Liver (tissue), 8 donors: ENCODE measurements at regions not wholly inside any gene's neighbourhood (a gene's known extent, or its start where the extent isn't known, plus 50 kb on each side); places are given as distances from the start of the nearest gene placed in this dataset.

Experiments
- DNase-seq: peaks from one replicate; pipeline ENCODE4 v3.0.0-alpha.2; 2017; ENCODE audit warnings: low spot score
- H3K27ac ChIP-seq, 2 donors: one replicate each; pipeline ENCODE4 v1.7.0; 2013; ENCODE audit warnings: inconsistent platforms in 2 of 2, low read length in 2 of 2, control low read depth in 1 of 2, low read depth in 1 of 2, mild to moderate bottlenecking in 1 of 2
- H3K27me3 ChIP-seq, 4 donors: one replicate each; pipeline versions ENCODE4 v1.6.1 to v1.7.0; 2013; ENCODE audit warnings: low read length in 3 of 4, inconsistent platforms in 1 of 4, mild to moderate bottlenecking in 1 of 4, moderate library complexity in 1 of 4; ENCODE audit not compliant: control insufficient read depth in 4 of 4, insufficient read depth in 4 of 4
- H3K36me3 ChIP-seq, 4 donors: one replicate each; pipeline versions ENCODE4 v1.6.1 to v1.7.0; 2013; ENCODE audit warnings: low read length in 3 of 4, mild to moderate bottlenecking in 3 of 4, low read depth in 1 of 4, moderate library complexity in 1 of 4; ENCODE audit not compliant: control insufficient read depth in 4 of 4, insufficient read depth in 3 of 4
- H3K4me1 ChIP-seq, 4 donors: one replicate each; pipeline versions ENCODE4 v1.6.1 to v1.7.0; 2013; ENCODE audit warnings: low read length in 3 of 4, mild to moderate bottlenecking in 3 of 4, moderate library complexity in 1 of 4; ENCODE audit not compliant: control insufficient read depth in 4 of 4, insufficient read depth in 4 of 4
- H3K4me3 ChIP-seq, 3 donors: one replicate each; pipeline versions ENCODE4 v1.6.1 to v1.7.0; 2013; ENCODE audit warnings: low read length in 3 of 3, control low read depth in 1 of 3, low read depth in 1 of 3, mild to moderate bottlenecking in 1 of 3
- H3K9ac ChIP-seq, 2 donors: one replicate each; pipeline ENCODE4 v1.7.0; 2013; ENCODE audit warnings: low read length in 2 of 2, mild to moderate bottlenecking in 2 of 2, moderate library complexity in 2 of 2, control low read depth in 1 of 2, low read depth in 1 of 2
- H3K9me3 ChIP-seq, 4 donors: one replicate each; pipeline versions ENCODE4 v1.6.1 to v1.7.0; 2013; ENCODE audit warnings: low read length in 3 of 4; ENCODE audit not compliant: control insufficient read depth in 4 of 4
- CTCF ChIP-seq: fragments of 150-350 bp; IDR thresholded peaks from 2 replicates; pipeline ENCODE4 v1.5.1; 2017; ENCODE audit warnings: improper control_type of control experiment, low read depth, low read length; ENCODE audit not compliant: missing input control
- EGR1 ChIP-seq, 2 donors: IDR thresholded peaks; 2 replicates each; pipeline ENCODE4 v1.6.1; 2016 to 2018; ENCODE audit warnings: antibody characterized with exemption in 2 of 2, low read depth in 2 of 2
- FOXA2 ChIP-seq: IDR thresholded peaks from 2 replicates; pipeline ENCODE4 v1.6.1; 2016; ENCODE audit warnings: antibody characterized with exemption
- GABPA ChIP-seq, 2 donors: IDR thresholded peaks in 1 of 2; conservative IDR thresholded peaks in 1 of 2; 2 replicates each; pipeline ENCODE4 v1.6.1; 2016; ENCODE audit warnings: antibody characterized with exemption in 2 of 2, mild to moderate bottlenecking in 1 of 2, moderate library complexity in 1 of 2
- HNF4A ChIP-seq, 2 donors: conservative IDR thresholded peaks; 2 replicates each; pipeline ENCODE4 v1.6.1; 2016; ENCODE audit warnings: antibody characterized with exemption in 2 of 2, mild to moderate bottlenecking in 2 of 2
- HNF4G ChIP-seq: IDR thresholded peaks from 2 replicates; pipeline ENCODE4 v1.6.1; 2016; ENCODE audit warnings: antibody characterized with exemption
- JUND ChIP-seq, 2 donors: IDR thresholded peaks; 2 replicates each; pipeline ENCODE4 v1.6.1; 2016; ENCODE audit warnings: antibody characterized with exemption in 2 of 2
- NR2F2 ChIP-seq: IDR thresholded peaks from 2 replicates; pipeline ENCODE4 v1.6.1; 2016; ENCODE audit warnings: antibody characterized with exemption
- RAD21 ChIP-seq, 2 donors: IDR thresholded peaks; 2 replicates each; pipeline ENCODE4 v1.6.1; 2016; ENCODE audit warnings: antibody characterized with exemption in 2 of 2, mild to moderate bottlenecking in 2 of 2
- REST ChIP-seq: IDR thresholded peaks from 2 replicates; pipeline ENCODE4 v1.6.1; 2016; ENCODE audit warnings: antibody characterized with exemption, mild to moderate bottlenecking
- RXRA ChIP-seq, 2 donors: IDR thresholded peaks; 2 replicates each; pipeline ENCODE4 v1.6.1; 2017 to 2018; ENCODE audit warnings: antibody characterized with exemption in 2 of 2, mild to moderate bottlenecking in 1 of 2
- SP1 ChIP-seq: IDR thresholded peaks from 2 replicates; pipeline ENCODE4 v1.6.1; 2018; ENCODE audit warnings: antibody characterized with exemption, mild to moderate bottlenecking
- ZBTB33 ChIP-seq: IDR thresholded peaks from 2 replicates; pipeline ENCODE4 v1.6.1; 2016; ENCODE audit warnings: antibody characterized with exemption
- WGBS: extraction: QIAGEN DNeasy Blood & Tissue Kit; methylation state at CpG from one replicate; pipeline ENCODE4 v1.1.7; 2013; 5-methylcytosine and 5-hydroxymethylcytosine counted together
- donor health status: healthy.
- donor health status: healthy.
- donor health status: healthy.
- donor health status: healthy.
- donor health status: healthy.

GRCh38 chr18:56305583-56305982 lies 332.8 kb downstream of the TXNL1 start:
- Histone ChIP-seq H3K4me1 (no peaks in the 10 kb centered on the region), H3K36me3 (no peaks in the 10 kb centered on the region), H3K4me3 (no peak overlapping the region), H3K9ac (no peak overlapping the region), H3K9me3 (no peaks in the 10 kb centered on the region), H3K27ac (no peak overlapping the region), H3K27me3 (no peaks in the 10 kb centered on the region)
- DNase-seq: no peak
- TF ChIP-seq GABPA (IDR thresholded peaks at IDR 0.05 in 1 of 2, conservative IDR thresholded peaks at IDR 0.05 in 1 of 2) (no peak), HNF4A (conservative IDR thresholded peaks at IDR 0.05) (no peak), NR2F2 (no peak), ZBTB33 (no peak), EGR1 (IDR thresholded peaks at IDR 0.05; ENCODE audit: low read depth in 2 of 2) (no peak), FOXA2 (no peak), SP1 (no peak), REST (no peak), JUND (IDR thresholded peaks at IDR 0.05) (no peak), HNF4G (no peak), RAD21 (IDR thresholded peaks at IDR 0.05) (no peak), CTCF (no peak)

GRCh38 chr18:56302156-56302555 lies 336.2 kb downstream of the TXNL1 start:
- WGBS: 92% methylated on average over 11 of the region's 11 CpGs
- H3K36me3 ChIP-seq: no peaks in the 10 kb centered on the region
- H3K4me3 ChIP-seq: no peak overlapping the region
- TF ChIP-seq RXRA (IDR thresholded peaks at IDR 0.05): no peak
- H3K9ac ChIP-seq: no peak overlapping the region
- H3K9me3 ChIP-seq: no peaks in the 10 kb centered on the region
- no peaks in the 10 kb centered on the region for H3K27me3 ChIP-seq
- H3K4me1 ChIP-seq: no peaks in the 10 kb centered on the region
- DNase-seq: no peak
- no peak overlapping the region for H3K27ac ChIP-seq
